NOMO-1 (cell line): ENCODE measurements at regions not wholly inside any gene's neighbourhood (a gene's known extent, or its start where the extent isn't known, plus 50 kb on each side); places are given as distances from the start of the nearest gene placed in this dataset.
"Not testable (repeated sequence)": the region's sequence is repeated elsewhere in the genome, so short reads cannot be mapped to it uniquely, and the experiment has no call there.

Experiments
- DNase-seq, 2 experiments: peaks; one replicate each; lab custom pipeline; 2025; ENCODE audit not compliant: unreplicated experiment in 2 of 2; lab: John Stamatoyannopoulos, UW

GRCh38 chr1:111063595-111063994 lies 76.3 kb downstream of the DRAM2 start:
- DNase-seq = no peak

- DNase-seq = no peak
Observed at GRCh38 chr1:111062624-111063023, 77.3 kb downstream of the DRAM2 start.

GRCh38 chr1:111062081-111062480 lies 77.8 kb downstream of the DRAM2 start:
- DNase-seq = no peak

GRCh38 chr1:111054656-111055055 lies 85.2 kb downstream of the DRAM2 start:
- no peak for DNase-seq

- DNase-seq = no peak
Observed at GRCh38 chr1:111052246-111052645, 87.6 kb downstream of the DRAM2 start.

- not testable (repeated sequence) for DNase-seq
Observed at GRCh38 chr1:111048253-111048652, 84.5 kb upstream of the LRIF1 start.

- no peak for DNase-seq
Observed at GRCh38 chr1:111045033-111045722, 81.5 kb upstream of the LRIF1 start.

- DNase-seq = peak in 1 of 2 experiments; percentile 47
Observed at GRCh38 chr1:111032295-111032897, 68.7 kb upstream of the LRIF1 start.

GRCh38 chr1:111030590-111030989 lies 66.9 kb upstream of the LRIF1 start:
- peak in 1 of 2 experiments; percentile 65 for DNase-seq

- DNase-seq = no peak
Observed at GRCh38 chr1:111025109-111025508, 61.4 kb upstream of the LRIF1 start.

- no peak for DNase-seq
Observed at GRCh38 chr1:111015222-111015621, 51.5 kb upstream of the LRIF1 start.
